Ishikawa (cell line): ENCODE measurements at regions not wholly inside any gene's neighbourhood (a gene's known extent, or its start where the extent isn't known, plus 50 kb on each side); places are given as distances from the start of the nearest gene placed in this dataset.

Experiments used
- CREB1 ChIP-seq: IDR thresholded peaks from 2 replicates; pipeline ENCODE4 v1.6.1; 2012; ENCODE audit warnings: low read depth
- EP300 ChIP-seq: IDR thresholded peaks from 2 replicates; pipeline ENCODE4 v1.6.1; 2012; ENCODE audit warnings: borderline replicate concordance
- TAF1 ChIP-seq: IDR thresholded peaks from 2 replicates; pipeline ENCODE4 v1.6.1; 2012; ENCODE audit warnings: low read depth, mild to moderate bottlenecking
- TEAD4 ChIP-seq: IDR thresholded peaks from 2 replicates; pipeline ENCODE4 v1.6.1; 2012
- ZBTB7A ChIP-seq: IDR thresholded peaks from 2 replicates; pipeline ENCODE4 v1.6.1; 2012; ENCODE audit warnings: low read depth

DNA sequence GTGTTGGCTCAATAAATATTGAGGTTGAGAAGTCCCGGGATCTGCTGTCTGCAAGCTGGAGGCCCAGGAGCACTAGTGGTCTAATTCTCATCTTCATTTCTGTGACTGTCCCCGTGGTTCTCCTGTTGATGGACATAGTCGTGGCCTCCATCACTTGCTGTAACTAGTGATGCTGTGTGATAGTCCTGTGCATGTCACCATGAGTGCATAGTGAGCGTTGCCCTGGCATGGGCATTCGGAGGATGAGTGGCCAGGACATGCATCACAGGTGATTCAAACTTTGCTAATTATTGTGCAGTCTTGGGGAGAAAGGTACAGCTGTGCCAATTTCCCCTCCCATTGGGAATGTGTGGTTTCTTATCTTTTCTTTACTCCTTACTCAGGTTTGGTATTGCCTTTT is 902.2 kb downstream of the BRD1 start:
- no peak for TF ChIP-seq CREB1
- no peak for TF ChIP-seq EP300
- TF ChIP-seq ZBTB7A, result no peak
- TF ChIP-seq TAF1, result no peak
- TF ChIP-seq TEAD4, result no peak
